GM23248 (cell line): ENCODE measurements at regions not wholly inside any gene's neighbourhood (a gene's known extent, or its start where the extent isn't known, plus 50 kb on each side); places are given as distances from the start of the nearest gene placed in this dataset.

Source experiments
- EZH2 ChIP-seq: fragments of 200-600 bp; sonication (generic); IDR thresholded peaks from 2 replicates; pipeline ENCODE4 v1.6.1; 2018; ENCODE audit warnings: antibody characterized with exemption, mild to moderate bottlenecking; ENCODE audit not compliant: insufficient read depth, poor library complexity, severe bottlenecking
- EZH2phosphoT487 ChIP-seq: fragments of 200-600 bp; sonication (generic); IDR thresholded peaks from 2 replicates; pipeline ENCODE4 v1.6.1; 2018; ENCODE audit warnings: antibody characterized with exemption, moderate library complexity, mild to moderate bottlenecking, low read depth; ENCODE audit not compliant: insufficient read depth

DNA sequence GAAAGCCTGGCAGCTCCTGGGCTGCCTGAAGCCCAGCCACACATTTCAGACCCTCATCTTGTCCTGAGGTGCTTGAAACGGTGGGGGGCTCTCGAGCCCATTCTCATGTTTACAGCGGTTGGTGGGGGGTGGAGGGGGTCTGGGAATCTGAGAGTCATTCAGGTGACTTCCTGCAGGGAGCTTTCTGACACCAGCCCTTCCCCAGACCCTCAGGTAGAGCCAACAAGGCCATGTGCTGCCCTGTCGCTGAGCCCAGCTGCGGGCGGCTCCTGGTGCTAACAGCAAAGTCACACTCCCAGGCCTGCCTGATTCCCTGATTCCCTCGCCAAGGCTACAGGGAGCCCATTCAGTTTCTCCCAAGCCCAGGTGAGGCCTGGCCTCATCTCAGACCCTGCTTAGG, 324.9 kb upstream of the MEX3C start:
- TF ChIP-seq EZH2 (no peak), EZH2phosphoT487 (no peak)
